GM21723 (cell line): ENCODE measurements at regions not wholly inside any gene's neighbourhood (a gene's known extent, or its start where the extent isn't known, plus 50 kb on each side); places are given as distances from the start of the nearest gene placed in this dataset.
"Not testable (repeated sequence)": the region's sequence is repeated elsewhere in the genome, so short reads cannot be mapped to it uniquely, and the experiment has no call there.

ENCODE experiments used
- ATAC-seq: cut with Tn5 transposase; IDR thresholded peaks from one replicate; pipeline ENCODE4 v1.9.1; 2021; ENCODE audit warnings: mild to moderate bottlenecking, moderate library complexity; ENCODE audit not compliant: unreplicated experiment

- ATAC-seq: no peak
Measured at GRCh38 chr2:58730764-58731487, 489.8 kb upstream of the FANCL start.

GRCh38 chr2:58727981-58728656 is 487.0 kb upstream of the FANCL start:
- ATAC-seq: no peak

- ATAC-seq: no peak
Measured at GRCh38 chr2:58721912-58722591, 480.9 kb upstream of the FANCL start.

- no peak for ATAC-seq
Measured at GRCh38 chr2:58720770-58721697, 479.9 kb upstream of the FANCL start.

GRCh38 chr2:58720033-58720769 is 479.1 kb upstream of the FANCL start:
- no peak for ATAC-seq

GRCh38 chr2:58715344-58715743 is 474.2 kb upstream of the FANCL start:
- no peak for ATAC-seq

GRCh38 chr2:58714238-58714637 is 473.1 kb upstream of the FANCL start:
- ATAC-seq: no peak

GRCh38 chr2:58710795-58711279 is 469.7 kb upstream of the FANCL start:
- ATAC-seq: no peak

GRCh38 chr2:58709687-58710354 is 468.7 kb upstream of the FANCL start:
- no peak for ATAC-seq

GRCh38 chr2:58709274-58709673 is 468.1 kb upstream of the FANCL start:
- ATAC-seq: no peak

- no peak for ATAC-seq
Measured at GRCh38 chr2:58708565-58708964, 467.4 kb upstream of the FANCL start.

- ATAC-seq: no peak
Measured at GRCh38 chr2:58702302-58702885, 461.3 kb upstream of the FANCL start.

GRCh38 chr2:58701688-58702301 is 460.7 kb upstream of the FANCL start:
- ATAC-seq: no peak

- ATAC-seq: no peak
Measured at GRCh38 chr2:58700591-58700990, 459.5 kb upstream of the FANCL start.

- no peak for ATAC-seq
Measured at GRCh38 chr2:58699411-58699810, 458.3 kb upstream of the FANCL start.

- no peak for ATAC-seq
Measured at GRCh38 chr2:58698620-58699019, 457.5 kb upstream of the FANCL start.

- ATAC-seq: not testable (repeated sequence)
Measured at GRCh38 chr2:58694114-58694513, 453.0 kb upstream of the FANCL start.

- not testable (repeated sequence) for ATAC-seq
Measured at GRCh38 chr2:58691041-58691440, 449.9 kb upstream of the FANCL start.

GRCh38 chr2:58688813-58689212 is 447.7 kb upstream of the FANCL start:
- no peak for ATAC-seq
